ENCODE measurements at regions not wholly inside any gene's neighbourhood (a gene's known extent, or its start where the extent isn't known, plus 50 kb on each side); places are given as distances from the start of the nearest gene placed in this dataset.

DNA sequence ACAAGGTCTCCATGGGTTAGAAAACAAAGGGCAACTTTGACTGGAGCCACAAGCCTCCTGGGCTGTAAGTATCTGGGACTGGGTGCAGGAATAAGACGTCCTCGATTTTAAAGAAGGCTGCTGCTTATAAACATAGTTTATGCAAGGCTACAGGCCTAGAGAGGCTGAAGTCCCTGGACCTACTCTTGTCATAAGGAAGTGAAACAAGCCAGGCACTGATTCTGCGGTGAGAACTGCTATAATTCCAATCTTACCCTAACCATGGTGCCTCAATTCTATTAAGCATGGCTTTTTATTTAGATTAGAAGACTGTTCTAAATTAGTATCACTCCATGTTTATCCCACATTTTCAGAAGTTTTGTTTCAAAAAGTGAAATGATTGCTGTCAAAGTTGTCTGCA, 777.6 kb downstream of the PLOD2 start:
- H3K27ac ChIP-seq (ENCODE audit: low read depth) = no peak overlapping the region
- TF ChIP-seq STAT1 (IDR thresholded peaks at IDR 0.05; ENCODE audit: unreplicated experiment) (no peak), EZH2phosphoT487 (IDR thresholded peaks at IDR 0.05; ENCODE audit: unreplicated experiment) (no peak), JUNB (IDR thresholded peaks at IDR 0.05; ENCODE audit: unreplicated experiment) (no peak), NANOG (IDR thresholded peaks at IDR 0.05; ENCODE audit: borderline replicate concordance) (no peak), CREB1 (CRISPR knock-in tag; IDR thresholded peaks at IDR 0.05; ENCODE audit: low read depth) (no peak), ZNF114 (CRISPR knock-in tag; IDR thresholded peaks at IDR 0.05) (no peak)
- TF ChIP-seq, protein P1, sequence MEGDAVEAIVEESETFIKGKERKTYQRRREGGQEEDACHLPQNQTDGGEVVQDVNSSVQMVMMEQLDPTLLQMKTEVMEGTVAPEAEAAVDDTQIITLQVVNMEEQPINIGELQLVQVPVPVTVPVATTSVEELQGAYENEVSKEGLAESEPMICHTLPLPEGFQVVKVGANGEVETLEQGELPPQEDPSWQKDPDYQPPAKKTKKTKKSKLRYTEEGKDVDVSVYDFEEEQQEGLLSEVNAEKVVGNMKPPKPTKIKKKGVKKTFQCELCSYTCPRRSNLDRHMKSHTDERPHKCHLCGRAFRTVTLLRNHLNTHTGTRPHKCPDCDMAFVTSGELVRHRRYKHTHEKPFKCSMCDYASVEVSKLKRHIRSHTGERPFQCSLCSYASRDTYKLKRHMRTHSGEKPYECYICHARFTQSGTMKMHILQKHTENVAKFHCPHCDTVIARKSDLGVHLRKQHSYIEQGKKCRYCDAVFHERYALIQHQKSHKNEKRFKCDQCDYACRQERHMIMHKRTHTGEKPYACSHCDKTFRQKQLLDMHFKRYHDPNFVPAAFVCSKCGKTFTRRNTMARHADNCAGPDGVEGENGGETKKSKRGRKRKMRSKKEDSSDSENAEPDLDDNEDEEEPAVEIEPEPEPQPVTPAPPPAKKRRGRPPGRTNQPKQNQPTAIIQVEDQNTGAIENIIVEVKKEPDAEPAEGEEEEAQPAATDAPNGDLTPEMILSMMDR (conservative IDR thresholded peaks at IDR 0.05; ENCODE audit: low read depth in 2 of 2) = no peak
- TF ChIP-seq, protein P2, sequence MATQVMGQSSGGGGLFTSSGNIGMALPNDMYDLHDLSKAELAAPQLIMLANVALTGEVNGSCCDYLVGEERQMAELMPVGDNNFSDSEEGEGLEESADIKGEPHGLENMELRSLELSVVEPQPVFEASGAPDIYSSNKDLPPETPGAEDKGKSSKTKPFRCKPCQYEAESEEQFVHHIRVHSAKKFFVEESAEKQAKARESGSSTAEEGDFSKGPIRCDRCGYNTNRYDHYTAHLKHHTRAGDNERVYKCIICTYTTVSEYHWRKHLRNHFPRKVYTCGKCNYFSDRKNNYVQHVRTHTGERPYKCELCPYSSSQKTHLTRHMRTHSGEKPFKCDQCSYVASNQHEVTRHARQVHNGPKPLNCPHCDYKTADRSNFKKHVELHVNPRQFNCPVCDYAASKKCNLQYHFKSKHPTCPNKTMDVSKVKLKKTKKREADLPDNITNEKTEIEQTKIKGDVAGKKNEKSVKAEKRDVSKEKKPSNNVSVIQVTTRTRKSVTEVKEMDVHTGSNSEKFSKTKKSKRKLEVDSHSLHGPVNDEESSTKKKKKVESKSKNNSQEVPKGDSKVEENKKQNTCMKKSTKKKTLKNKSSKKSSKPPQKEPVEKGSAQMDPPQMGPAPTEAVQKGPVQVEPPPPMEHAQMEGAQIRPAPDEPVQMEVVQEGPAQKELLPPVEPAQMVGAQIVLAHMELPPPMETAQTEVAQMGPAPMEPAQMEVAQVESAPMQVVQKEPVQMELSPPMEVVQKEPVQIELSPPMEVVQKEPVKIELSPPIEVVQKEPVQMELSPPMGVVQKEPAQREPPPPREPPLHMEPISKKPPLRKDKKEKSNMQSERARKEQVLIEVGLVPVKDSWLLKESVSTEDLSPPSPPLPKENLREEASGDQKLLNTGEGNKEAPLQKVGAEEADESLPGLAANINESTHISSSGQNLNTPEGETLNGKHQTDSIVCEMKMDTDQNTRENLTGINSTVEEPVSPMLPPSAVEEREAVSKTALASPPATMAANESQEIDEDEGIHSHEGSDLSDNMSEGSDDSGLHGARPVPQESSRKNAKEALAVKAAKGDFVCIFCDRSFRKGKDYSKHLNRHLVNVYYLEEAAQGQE (IDR thresholded peaks at IDR 0.05; ENCODE audit: unreplicated experiment) = no peak
- TF ChIP-seq, protein P3, sequence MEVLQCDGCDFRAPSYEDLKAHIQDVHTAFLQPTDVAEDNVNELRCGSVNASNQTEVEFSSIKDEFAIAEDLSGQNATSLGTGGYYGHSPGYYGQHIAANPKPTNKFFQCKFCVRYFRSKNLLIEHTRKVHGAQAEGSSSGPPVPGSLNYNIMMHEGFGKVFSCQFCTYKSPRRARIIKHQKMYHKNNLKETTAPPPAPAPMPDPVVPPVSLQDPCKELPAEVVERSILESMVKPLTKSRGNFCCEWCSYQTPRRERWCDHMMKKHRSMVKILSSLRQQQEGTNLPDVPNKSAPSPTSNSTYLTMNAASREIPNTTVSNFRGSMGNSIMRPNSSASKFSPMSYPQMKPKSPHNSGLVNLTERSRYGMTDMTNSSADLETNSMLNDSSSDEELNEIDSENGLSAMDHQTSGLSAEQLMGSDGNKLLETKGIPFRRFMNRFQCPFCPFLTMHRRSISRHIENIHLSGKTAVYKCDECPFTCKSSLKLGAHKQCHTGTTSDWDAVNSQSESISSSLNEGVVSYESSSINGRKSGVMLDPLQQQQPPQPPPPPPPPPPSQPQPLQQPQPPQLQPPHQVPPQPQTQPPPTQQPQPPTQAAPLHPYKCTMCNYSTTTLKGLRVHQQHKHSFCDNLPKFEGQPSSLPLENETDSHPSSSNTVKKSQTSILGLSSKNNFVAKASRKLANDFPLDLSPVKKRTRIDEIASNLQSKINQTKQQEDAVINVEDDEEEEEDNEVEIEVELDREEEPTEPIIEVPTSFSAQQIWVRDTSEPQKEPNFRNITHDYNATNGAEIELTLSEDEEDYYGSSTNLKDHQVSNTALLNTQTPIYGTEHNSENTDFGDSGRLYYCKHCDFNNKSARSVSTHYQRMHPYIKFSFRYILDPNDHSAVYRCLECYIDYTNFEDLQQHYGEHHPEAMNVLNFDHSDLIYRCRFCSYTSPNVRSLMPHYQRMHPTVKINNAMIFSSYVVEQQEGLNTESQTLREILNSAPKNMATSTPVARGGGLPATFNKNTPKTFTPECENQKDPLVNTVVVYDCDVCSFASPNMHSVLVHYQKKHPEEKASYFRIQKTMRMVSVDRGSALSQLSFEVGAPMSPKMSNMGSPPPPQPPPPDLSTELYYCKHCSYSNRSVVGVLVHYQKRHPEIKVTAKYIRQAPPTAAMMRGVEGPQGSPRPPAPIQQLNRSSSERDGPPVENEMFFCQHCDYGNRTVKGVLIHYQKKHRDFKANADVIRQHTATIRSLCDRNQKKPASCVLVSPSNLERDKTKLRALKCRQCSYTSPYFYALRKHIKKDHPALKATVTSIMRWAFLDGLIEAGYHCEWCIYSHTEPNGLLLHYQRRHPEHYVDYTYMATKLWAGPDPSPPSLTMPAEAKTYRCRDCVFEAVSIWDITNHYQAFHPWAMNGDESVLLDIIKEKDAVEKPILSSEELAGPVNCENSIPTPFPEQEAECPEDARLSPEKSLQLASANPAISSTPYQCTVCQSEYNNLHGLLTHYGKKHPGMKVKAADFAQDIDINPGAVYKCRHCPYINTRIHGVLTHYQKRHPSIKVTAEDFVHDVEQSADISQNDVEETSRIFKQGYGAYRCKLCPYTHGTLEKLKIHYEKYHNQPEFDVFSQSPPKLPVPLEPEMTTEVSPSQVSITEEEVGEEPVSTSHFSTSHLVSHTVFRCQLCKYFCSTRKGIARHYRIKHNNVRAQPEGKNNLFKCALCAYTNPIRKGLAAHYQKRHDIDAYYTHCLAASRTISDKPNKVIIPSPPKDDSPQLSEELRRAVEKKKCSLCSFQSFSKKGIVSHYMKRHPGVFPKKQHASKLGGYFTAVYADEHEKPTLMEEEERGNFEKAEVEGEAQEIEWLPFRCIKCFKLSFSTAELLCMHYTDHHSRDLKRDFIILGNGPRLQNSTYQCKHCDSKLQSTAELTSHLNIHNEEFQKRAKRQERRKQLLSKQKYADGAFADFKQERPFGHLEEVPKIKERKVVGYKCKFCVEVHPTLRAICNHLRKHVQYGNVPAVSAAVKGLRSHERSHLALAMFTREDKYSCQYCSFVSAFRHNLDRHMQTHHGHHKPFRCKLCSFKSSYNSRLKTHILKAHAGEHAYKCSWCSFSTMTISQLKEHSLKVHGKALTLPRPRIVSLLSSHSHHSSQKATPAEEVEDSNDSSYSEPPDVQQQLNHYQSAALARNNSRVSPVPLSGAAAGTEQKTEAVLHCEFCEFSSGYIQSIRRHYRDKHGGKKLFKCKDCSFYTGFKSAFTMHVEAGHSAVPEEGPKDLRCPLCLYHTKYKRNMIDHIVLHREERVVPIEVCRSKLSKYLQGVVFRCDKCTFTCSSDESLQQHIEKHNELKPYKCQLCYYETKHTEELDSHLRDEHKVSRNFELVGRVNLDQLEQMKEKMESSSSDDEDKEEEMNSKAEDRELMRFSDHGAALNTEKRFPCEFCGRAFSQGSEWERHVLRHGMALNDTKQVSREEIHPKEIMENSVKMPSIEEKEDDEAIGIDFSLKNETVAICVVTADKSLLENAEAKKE (CRISPR knock-in tag; IDR thresholded peaks at IDR 0.05) = no peak
- TF ChIP-seq, protein P4, sequence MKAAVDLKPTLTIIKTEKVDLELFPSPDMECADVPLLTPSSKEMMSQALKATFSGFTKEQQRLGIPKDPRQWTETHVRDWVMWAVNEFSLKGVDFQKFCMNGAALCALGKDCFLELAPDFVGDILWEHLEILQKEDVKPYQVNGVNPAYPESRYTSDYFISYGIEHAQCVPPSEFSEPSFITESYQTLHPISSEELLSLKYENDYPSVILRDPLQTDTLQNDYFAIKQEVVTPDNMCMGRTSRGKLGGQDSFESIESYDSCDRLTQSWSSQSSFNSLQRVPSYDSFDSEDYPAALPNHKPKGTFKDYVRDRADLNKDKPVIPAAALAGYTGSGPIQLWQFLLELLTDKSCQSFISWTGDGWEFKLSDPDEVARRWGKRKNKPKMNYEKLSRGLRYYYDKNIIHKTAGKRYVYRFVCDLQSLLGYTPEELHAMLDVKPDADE (IDR thresholded peaks at IDR 0.05) = no peak
- H3K4me3 ChIP-seq = no peak overlapping the region
- no peaks in the 10 kb centered on the region for H3K79me2 ChIP-seq (replicated peaks; ENCODE audit: insufficient read depth)
- no peaks in the 10 kb centered on the region for H3K9me2 ChIP-seq (ENCODE audit: insufficient read depth)
- no peaks in the 10 kb centered on the region for H3K27me3 ChIP-seq (ENCODE audit: insufficient read depth)
- no peaks in the 10 kb centered on the region for H4K20me1 ChIP-seq (replicated peaks; ENCODE audit: insufficient read depth)
- DNase-seq (ENCODE audit: low spot score) (peak; percentile 1), ATAC-seq (no peak)
- no peak overlapping the region for H3K4me3 Mint-ChIP-seq
- no peaks in the 10 kb centered on the region for H3K4me1 Mint-ChIP-seq
- H2AFZ ChIP-seq = no peak overlapping the region
- H3K36me3 ChIP-seq (ENCODE audit: insufficient read depth) = no peaks in the 10 kb centered on the region
- H3K4me1 ChIP-seq (ENCODE audit: insufficient read depth) = no peaks in the 10 kb centered on the region
- no peak overlapping the region for H3K27ac Mint-ChIP-seq
- H3K9me3 Mint-ChIP-seq = peaks cover 5% of the 10 kb centered on the region; the same call in 2 of the 3 replicates
- H3K27me3 Mint-ChIP-seq (ENCODE audit: insufficient read depth, low read depth, poor library complexity) = no peaks in the 10 kb centered on the region
- no peak overlapping the region for H3K4me2 ChIP-seq
- peaks cover 5% of the 10 kb centered on the region; the same call in 1 of the 3 replicates for H3K36me3 Mint-ChIP-seq (ENCODE audit: low read depth)
- no peaks in the 10 kb centered on the region for H3F3A ChIP-seq (replicated peaks; ENCODE audit: low read depth)
